ENCODE measurements at regions not wholly inside any gene's neighbourhood (a gene's known extent, or its start where the extent isn't known, plus 50 kb on each side); places are given as distances from the start of the nearest gene placed in this dataset.
A peak's percentile ranks its signal among the peaks of the same experiment; 100 is the strongest.

DNA sequence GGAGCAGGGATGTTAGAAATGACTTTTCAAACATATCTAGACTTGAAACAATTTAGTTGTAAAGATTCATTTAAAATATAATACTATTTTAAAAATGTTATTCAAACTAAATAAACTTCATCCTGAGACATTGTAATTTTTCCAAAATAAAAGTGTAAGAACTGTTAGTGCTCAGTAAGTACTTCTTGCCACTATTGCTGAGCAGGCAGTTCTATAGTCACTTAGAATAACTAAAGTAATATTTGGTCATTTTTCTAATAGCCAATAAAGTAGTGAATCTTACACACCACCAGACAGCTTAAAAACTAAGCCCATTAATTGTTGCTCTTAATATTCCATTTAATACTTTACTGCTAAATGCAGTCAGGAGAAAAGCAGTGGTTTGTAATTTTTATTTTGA is 1120.0 kb upstream of the CDH10 start:
- Histone ChIP-seq H3K9me2 (replicated peaks; ENCODE audit: insufficient read depth, low read length) (no peaks in the 10 kb centered on the region), H4K20me1 (ENCODE audit: insufficient read depth, low read depth, low read length) (no peaks in the 10 kb centered on the region), H3K27ac (ENCODE audit: low read length) (no peak overlapping the region), H3K9me3 (ENCODE audit: low read length) (peaks cover 15% of the 10 kb centered on the region), H3K27me3 (ENCODE audit: low read length) (no peaks in the 10 kb centered on the region), H3K36me3 (ENCODE audit: insufficient read depth, low read length) (no peaks in the 10 kb centered on the region), H3K9ac (ENCODE audit: low read length) (no peak overlapping the region), H3K4me2 (ENCODE audit: low read depth, low read length, poor library complexity, severe bottlenecking) (no peak overlapping the region), H3K79me2 (ENCODE audit: low read length) (no peaks in the 10 kb centered on the region), H3K4me3 (ENCODE audit: low read length) (no peak overlapping the region), H3K4me1 (ENCODE audit: low read length) (no peaks in the 10 kb centered on the region; the same call in 1 of the 2 replicates), H2AFZ (ENCODE audit: low read length) (no peak overlapping the region; the same call in 1 of the 2 replicates)
- peak; percentile 16 for DNase-seq

DNA sequence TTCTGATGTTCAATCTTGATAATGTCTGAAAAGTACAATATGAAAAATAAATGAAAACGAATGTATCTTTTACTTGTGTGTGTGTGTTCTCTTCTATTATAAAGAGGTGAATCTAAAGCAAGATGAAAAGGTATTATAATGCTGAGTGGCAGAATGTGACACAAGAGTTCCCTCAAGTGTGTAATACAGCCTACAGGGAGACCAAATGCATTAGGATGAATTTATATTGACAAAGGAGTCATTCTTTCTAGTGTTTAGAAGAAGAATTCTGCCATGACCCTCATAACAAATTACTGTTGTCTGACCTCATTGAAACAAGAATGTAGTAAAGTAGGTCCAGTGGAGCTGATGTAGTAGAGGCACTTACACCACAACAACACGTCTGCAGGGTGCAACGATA is 1119.0 kb upstream of the CDH10 start:
- Histone ChIP-seq H3K4me2 (ENCODE audit: low read depth, low read length, poor library complexity, severe bottlenecking) (peak overlapping the region; percentile 9), H3K9me3 (ENCODE audit: low read length) (peaks cover 7% of the 10 kb centered on the region), H3K36me3 (ENCODE audit: insufficient read depth, low read length) (no peaks in the 10 kb centered on the region), H3K9me2 (replicated peaks; ENCODE audit: insufficient read depth, low read length) (no peaks in the 10 kb centered on the region), H3K4me1 (ENCODE audit: low read length) (no peaks in the 10 kb centered on the region; the same call in 1 of the 2 replicates), H3K27me3 (ENCODE audit: low read length) (no peaks in the 10 kb centered on the region), H3K4me3 (ENCODE audit: low read length) (no peak overlapping the region), H3K9ac (ENCODE audit: low read length) (no peak overlapping the region), H3K27ac (ENCODE audit: low read length) (no peak overlapping the region), H2AFZ (ENCODE audit: low read length) (peak overlapping the region; percentile 25; the same call in 1 of the 2 replicates), H3K79me2 (ENCODE audit: low read length) (no peaks in the 10 kb centered on the region), H4K20me1 (ENCODE audit: insufficient read depth, low read depth, low read length) (no peaks in the 10 kb centered on the region)
- peak; percentile 6 for DNase-seq

DNA sequence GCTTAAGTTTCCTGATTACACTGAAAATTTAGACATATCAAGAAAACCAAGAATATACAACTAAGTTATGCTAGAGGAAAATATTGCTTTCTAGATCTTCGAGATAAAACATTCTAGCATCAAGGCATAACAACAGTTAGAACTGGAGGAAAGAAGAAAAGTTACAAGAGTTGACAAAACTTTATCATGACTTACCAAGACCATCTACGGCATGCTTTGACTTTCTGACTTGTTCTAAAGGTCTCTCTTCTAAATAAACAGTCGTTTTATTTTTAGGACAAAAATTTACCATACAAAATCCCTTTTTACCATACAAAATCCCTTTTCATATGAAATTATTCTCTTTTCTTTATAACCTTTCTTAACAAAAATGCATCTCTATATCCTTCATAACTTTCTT is 1110.1 kb upstream of the CDH10 start:
- no peaks in the 10 kb centered on the region for H3K4me1 ChIP-seq (ENCODE audit: low read length)
- H3K27ac ChIP-seq (ENCODE audit: low read length) = no peak overlapping the region
- H3K9me3 ChIP-seq (ENCODE audit: low read length) = peaks cover 31% of the 10 kb centered on the region
- H3K27me3 ChIP-seq (ENCODE audit: low read length) = no peaks in the 10 kb centered on the region
- H3K9ac ChIP-seq (ENCODE audit: low read length) = no peak overlapping the region
- no peaks in the 10 kb centered on the region for H3K9me2 ChIP-seq (replicated peaks; ENCODE audit: insufficient read depth, low read length)
- H3K79me2 ChIP-seq (ENCODE audit: low read length) = no peaks in the 10 kb centered on the region
- no peaks in the 10 kb centered on the region for H4K20me1 ChIP-seq (ENCODE audit: insufficient read depth, low read depth, low read length)
- H3K4me3 ChIP-seq (ENCODE audit: low read length) = 0 out of 2 replicates have a peak overlapping the region, but pooled peaks have one; percentile 9
- no peaks in the 10 kb centered on the region for H3K36me3 ChIP-seq (ENCODE audit: insufficient read depth, low read length)
- H2AFZ ChIP-seq (ENCODE audit: low read length) = no peak overlapping the region
- no peak overlapping the region for H3K4me2 ChIP-seq (ENCODE audit: low read depth, low read length, poor library complexity, severe bottlenecking)
- DNase-seq = peak; percentile 51

DNA sequence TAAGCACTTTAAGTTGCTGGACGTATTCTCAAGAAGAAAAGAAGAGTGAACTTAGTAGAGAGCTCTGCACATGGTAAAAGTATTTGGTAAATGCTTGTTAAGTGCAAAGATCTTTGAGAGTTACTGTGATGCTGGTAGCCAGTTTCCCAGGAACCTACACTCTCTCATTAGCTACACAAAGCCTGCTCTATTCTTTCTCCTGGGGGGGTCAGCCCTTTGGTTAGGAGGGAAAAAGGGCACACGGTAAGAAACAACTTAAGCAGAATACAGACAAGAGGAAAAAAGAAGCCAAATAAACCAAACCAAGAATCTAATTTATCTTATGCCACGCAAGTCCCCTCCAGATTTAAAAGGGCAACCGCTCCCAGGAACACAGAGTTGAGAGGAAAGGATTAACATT is 1100.1 kb upstream of the CDH10 start:
- H3K27me3 ChIP-seq (ENCODE audit: low read length) = no peaks in the 10 kb centered on the region
- no peak overlapping the region for H3K4me2 ChIP-seq (ENCODE audit: low read depth, low read length, poor library complexity, severe bottlenecking)
- no peaks in the 10 kb centered on the region for H3K4me1 ChIP-seq (ENCODE audit: low read length)
- no peaks in the 10 kb centered on the region for H4K20me1 ChIP-seq (ENCODE audit: insufficient read depth, low read depth, low read length)
- H3K27ac ChIP-seq (ENCODE audit: low read length) = no peak overlapping the region
- no peak for DNase-seq
- no peak overlapping the region for H3K4me3 ChIP-seq (ENCODE audit: low read length)
- no peaks in the 10 kb centered on the region for H3K36me3 ChIP-seq (ENCODE audit: insufficient read depth, low read length)
- no peaks in the 10 kb centered on the region for H3K79me2 ChIP-seq (ENCODE audit: low read length)
- peaks cover 4% of the 10 kb centered on the region for H3K9me3 ChIP-seq (ENCODE audit: low read length)
- H3K9me2 ChIP-seq (replicated peaks; ENCODE audit: insufficient read depth, low read length) = no peaks in the 10 kb centered on the region
- no peak overlapping the region for H3K9ac ChIP-seq (ENCODE audit: low read length)
- H2AFZ ChIP-seq (ENCODE audit: low read length) = peak overlapping the region; percentile 88

DNA sequence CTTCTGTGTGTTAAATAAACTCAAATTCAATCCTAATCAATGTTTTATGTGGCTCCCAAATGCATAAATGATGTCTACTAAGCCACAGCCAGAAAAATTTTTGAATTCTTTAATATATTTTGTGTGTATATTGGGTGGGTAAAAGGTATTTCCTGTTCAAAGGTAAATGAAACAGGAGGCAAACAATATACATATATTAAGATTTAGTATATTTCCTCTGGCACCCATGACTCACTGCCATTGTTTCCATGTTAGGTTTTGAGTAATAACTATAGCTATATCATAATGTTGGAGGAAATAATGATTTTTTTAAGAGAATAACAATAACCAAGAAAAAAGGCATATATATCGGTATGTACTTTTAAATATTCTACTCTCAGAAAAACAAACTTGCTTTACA is 1071.9 kb upstream of the CDH10 start:
- Histone ChIP-seq H3K27me3 (ENCODE audit: low read length) (no peaks in the 10 kb centered on the region), H2AFZ (ENCODE audit: low read length) (no peak overlapping the region), H3K9me3 (ENCODE audit: low read length) (peaks cover 6% of the 10 kb centered on the region; the same call in 1 of the 2 replicates), H3K4me2 (ENCODE audit: low read depth, low read length, poor library complexity, severe bottlenecking) (no peak overlapping the region), H3K79me2 (ENCODE audit: low read length) (no peaks in the 10 kb centered on the region), H3K27ac (ENCODE audit: low read length) (no peak overlapping the region), H3K4me1 (ENCODE audit: low read length) (peaks cover 21% of the 10 kb centered on the region), H4K20me1 (ENCODE audit: insufficient read depth, low read depth, low read length) (no peaks in the 10 kb centered on the region), H3K9ac (ENCODE audit: low read length) (no peak overlapping the region), H3K4me3 (ENCODE audit: low read length) (no peak overlapping the region), H3K36me3 (ENCODE audit: insufficient read depth, low read length) (no peaks in the 10 kb centered on the region), H3K9me2 (replicated peaks; ENCODE audit: insufficient read depth, low read length) (no peaks in the 10 kb centered on the region)
- no peak for DNase-seq

DNA sequence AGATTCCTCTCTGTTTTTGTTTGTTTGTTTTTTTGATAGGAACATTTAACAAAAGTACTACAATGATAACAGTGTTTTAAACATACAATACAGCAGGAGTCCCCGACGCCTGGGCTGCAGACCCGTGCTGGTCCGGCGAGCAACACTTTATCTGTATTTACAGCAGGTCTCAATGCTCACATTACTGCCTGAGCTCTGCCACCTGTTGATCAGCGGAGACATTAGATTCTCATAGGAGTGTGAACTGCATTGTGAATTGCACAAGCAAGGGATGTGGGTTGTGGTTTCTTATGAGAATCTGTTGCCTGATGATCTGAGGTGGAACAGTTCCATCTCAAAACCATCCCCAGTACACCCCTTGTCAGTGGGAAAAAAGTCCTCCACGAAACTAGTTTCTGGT is 1068.5 kb upstream of the CDH10 start:
- Histone ChIP-seq H3K4me3 (ENCODE audit: low read length) (no peak overlapping the region), H3K9me3 (ENCODE audit: low read length) (peaks cover 6% of the 10 kb centered on the region; the same call in 1 of the 2 replicates), H4K20me1 (ENCODE audit: insufficient read depth, low read depth, low read length) (no peaks in the 10 kb centered on the region)

DNA sequence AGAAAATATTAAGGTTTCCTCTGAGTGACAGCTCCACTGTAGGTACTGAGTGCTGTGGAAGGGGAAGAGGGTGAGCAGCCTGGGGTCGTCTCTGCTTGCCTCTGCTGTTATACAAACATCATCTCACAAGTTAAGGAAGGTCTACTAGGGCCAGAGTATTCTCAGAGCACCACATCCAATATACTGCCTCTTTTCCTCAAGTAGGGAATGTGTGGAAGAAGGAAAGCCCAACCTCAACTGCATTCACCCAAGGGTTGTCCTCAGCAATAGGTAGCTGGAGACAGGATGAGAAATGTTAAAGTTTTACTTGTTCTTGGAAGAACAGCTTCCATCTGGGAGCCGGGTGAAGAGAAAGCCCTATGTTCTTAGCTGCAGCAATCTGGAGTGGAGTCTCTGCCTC is 1062.3 kb upstream of the CDH10 start:
- H2AFZ ChIP-seq (ENCODE audit: low read length) = peak overlapping the region; percentile 64; the same call in 1 of the 2 replicates
- DNase-seq = no peak
- no peak overlapping the region for H3K9ac ChIP-seq (ENCODE audit: low read length)
- H4K20me1 ChIP-seq (ENCODE audit: insufficient read depth, low read depth, low read length) = no peaks in the 10 kb centered on the region
- H3K79me2 ChIP-seq (ENCODE audit: low read length) = no peaks in the 10 kb centered on the region
- peaks cover 13% of the 10 kb centered on the region for H3K4me1 ChIP-seq (ENCODE audit: low read length)
- H3K4me2 ChIP-seq (ENCODE audit: low read depth, low read length, poor library complexity, severe bottlenecking) = no peak overlapping the region
- H3K4me3 ChIP-seq (ENCODE audit: low read length) = no peak overlapping the region
- peaks cover 6% of the 10 kb centered on the region; the same call in 1 of the 2 replicates for H3K9me3 ChIP-seq (ENCODE audit: low read length)
- H3K9me2 ChIP-seq (replicated peaks; ENCODE audit: insufficient read depth, low read length) = no peaks in the 10 kb centered on the region
- no peak overlapping the region for H3K27ac ChIP-seq (ENCODE audit: low read length)
- no peaks in the 10 kb centered on the region for H3K36me3 ChIP-seq (ENCODE audit: insufficient read depth, low read length)
- no peaks in the 10 kb centered on the region for H3K27me3 ChIP-seq (ENCODE audit: low read length)

More for the DNA sequence above, 1068.5 kb upstream of the CDH10 start:
- Histone ChIP-seq H2AFZ (ENCODE audit: low read length) (no peak overlapping the region), H3K79me2 (ENCODE audit: low read length) (no peaks in the 10 kb centered on the region), H3K27ac (ENCODE audit: low read length) (no peak overlapping the region), H3K4me1 (ENCODE audit: low read length) (peaks cover 21% of the 10 kb centered on the region), H3K4me2 (ENCODE audit: low read depth, low read length, poor library complexity, severe bottlenecking) (peak overlapping the region; percentile 13), H3K9me2 (replicated peaks; ENCODE audit: insufficient read depth, low read length) (no peaks in the 10 kb centered on the region), H3K9ac (ENCODE audit: low read length) (no peak overlapping the region), H3K27me3 (ENCODE audit: low read length) (no peaks in the 10 kb centered on the region), H3K36me3 (ENCODE audit: insufficient read depth, low read length) (no peaks in the 10 kb centered on the region)
- peak; percentile 47 for DNase-seq

DNA sequence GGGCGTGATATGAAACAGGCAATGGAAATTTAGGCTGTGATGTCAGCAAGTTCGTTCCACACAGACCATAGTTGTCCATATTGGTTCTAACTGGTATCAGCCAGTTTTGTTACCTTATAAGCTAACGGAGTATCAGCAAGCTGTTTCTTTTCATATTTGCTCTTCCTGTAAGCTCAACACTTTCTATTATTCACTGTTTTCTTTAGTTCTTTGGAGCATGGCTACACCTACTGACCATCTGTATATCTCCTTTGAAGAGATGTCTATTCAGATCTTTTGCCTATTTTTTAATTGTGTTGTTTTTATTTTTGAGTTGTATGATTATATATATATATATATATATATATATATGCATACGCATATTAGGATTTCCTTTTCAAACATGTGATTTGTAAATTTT is 1057.2 kb upstream of the CDH10 start:
- Histone ChIP-seq H3K4me2 (ENCODE audit: low read depth, low read length, poor library complexity, severe bottlenecking) (no peak overlapping the region), H3K9me2 (replicated peaks; ENCODE audit: insufficient read depth, low read length) (no peaks in the 10 kb centered on the region), H3K79me2 (ENCODE audit: low read length) (no peaks in the 10 kb centered on the region), H3K9me3 (ENCODE audit: low read length) (peaks cover 8% of the 10 kb centered on the region; the same call in 1 of the 2 replicates), H3K27ac (ENCODE audit: low read length) (no peak overlapping the region), H3K36me3 (ENCODE audit: insufficient read depth, low read length) (peaks cover 2% of the 10 kb centered on the region; the same call in 1 of the 2 replicates), H3K4me1 (ENCODE audit: low read length) (peaks cover 7% of the 10 kb centered on the region), H3K4me3 (ENCODE audit: low read length) (no peak overlapping the region), H2AFZ (ENCODE audit: low read length) (peak overlapping the region; percentile 83), H3K27me3 (ENCODE audit: low read length) (no peaks in the 10 kb centered on the region), H3K9ac (ENCODE audit: low read length) (no peak overlapping the region), H4K20me1 (ENCODE audit: insufficient read depth, low read depth, low read length) (no peaks in the 10 kb centered on the region)
- DNase-seq = no peak
